GM23338 (cell line): ENCODE measurements at regions not wholly inside any gene's neighbourhood (a gene's known extent, or its start where the extent isn't known, plus 50 kb on each side); places are given as distances from the start of the nearest gene placed in this dataset. TPM values are rescaled to one million over a fixed set of nuclear protein-coding genes. Genes with fewer than 3 reads are reported as not detected.

Experiments
- CTCF ChIP-seq, 2 experiments: fragments of 200-600 bp in 1 of 2; sonication (generic) in 1 of 2; conservative IDR thresholded peaks; 2 replicates each; pipeline versions ENCODE4 v1.5.1 to v1.6.1; 2016 to 2017; ENCODE audit warnings: antibody characterized with exemption in 2 of 2, low read depth in 2 of 2, mild to moderate bottlenecking in 2 of 2, moderate library complexity in 1 of 2
- ETS1 ChIP-seq: IDR thresholded peaks from 2 replicates; pipeline ENCODE4 v1.6.1; 2016; ENCODE audit warnings: antibody characterized with exemption
- EZH2 ChIP-seq: fragments of 200-600 bp; sonication (generic); IDR thresholded peaks from one replicate; pipeline ENCODE4 v1.8.0; 2017; ENCODE audit warnings: antibody characterized with exemption, mild to moderate bottlenecking, low read depth; ENCODE audit not compliant: unreplicated experiment
- EZH2phosphoT487 ChIP-seq: fragments of 200-600 bp; sonication (generic); IDR thresholded peaks from one replicate; pipeline ENCODE4 v1.8.1; 2018; ENCODE audit warnings: antibody characterized with exemption; ENCODE audit not compliant: unreplicated experiment
- JUNB ChIP-seq: IDR thresholded peaks from one replicate; pipeline ENCODE4 v1.6.1; 2016; ENCODE audit warnings: antibody characterized with exemption; ENCODE audit not compliant: unreplicated experiment
- NANOG ChIP-seq: IDR thresholded peaks from 2 replicates; pipeline ENCODE4 v1.6.1; 2016; ENCODE audit warnings: antibody characterized with exemption, borderline replicate concordance
- POLR2AphosphoS5 ChIP-seq: IDR thresholded peaks from 2 replicates; pipeline ENCODE4 v1.6.1; 2016; ENCODE audit warnings: antibody characterized with exemption, low read depth
- ZNF114 ChIP-seq: fragments of 250-450 bp; sonication (Bioruptor Pico); IDR thresholded peaks from 2 replicates; pipeline ENCODE4 v1.5.0; 2020; ENCODE audit warnings: mild to moderate bottlenecking, moderate library complexity
- ZNF331 ChIP-seq: fragments of 250-450 bp; sonication (Bioruptor Pico); IDR thresholded peaks from 2 replicates; pipeline ENCODE4 v1.5.0; 2020; ENCODE audit warnings: low read depth, mild to moderate bottlenecking, moderate library complexity
- ZNF462 ChIP-seq: fragments of 250-450 bp; sonication (Bioruptor Pico); IDR thresholded peaks from 2 replicates; pipeline ENCODE4 v1.5.0; 2020; ENCODE audit warnings: mild to moderate bottlenecking, moderate library complexity
- small RNA-seq: library from RNA; depleted of rRNA; stranded (forward); fragments of <200 nt; gene quantifications from one replicate; pipeline ENCODE3, GENCODE V24; 2014; ENCODE audit warnings: low replicate concordance

GRCh38 chr3:116647996-116648395, 61.6 kb upstream of the TUSC7 start (continued):
- TF ChIP-seq ZNF462 (CRISPR knock-in tag), result no peak
- TF ChIP-seq EZH2phosphoT487, result no peak
- no peak for TF ChIP-seq ZNF331
- no peak for TF ChIP-seq CTCF (conservative IDR thresholded peaks at IDR 0.05; ENCODE audit: low read depth in 2 of 2)
- no peak for TF ChIP-seq JUNB
- no peak for TF ChIP-seq POLR2AphosphoS5
- TF ChIP-seq ZNF114, result no peak
- no peak for TF ChIP-seq EZH2
- TF ChIP-seq ETS1, result no peak
- no peak for TF ChIP-seq NANOG

Small RNAs in the stretch of these regions (small RNA-seq; reads per million reads assigned to genes)
- gene RN7SL582P, result not detected
